ENCODE measurements at regions not wholly inside any gene's neighbourhood (a gene's known extent, or its start where the extent isn't known, plus 50 kb on each side); places are given as distances from the start of the nearest gene placed in this dataset.

GRCh38 chr14:82500222-82500621 is 966.6 kb upstream of the SEL1L start:
- TF ChIP-seq CTCF (IDR thresholded peaks at IDR 0.05) (no peak), POLR2A (IDR thresholded peaks at IDR 0.05) (no peak)
